Common myeloid progenitor, CD34-positive (primary cell): ENCODE measurements at regions not wholly inside any gene's neighbourhood (a gene's known extent, or its start where the extent isn't known, plus 50 kb on each side); places are given as distances from the start of the nearest gene placed in this dataset.

ENCODE experiments used
- CTCF ChIA-PET: fragments of 350-600 bp; sonication (Branson Sonifier 250); formaldehyde crosslinking; loops from one replicate; lab custom pipeline; 2021; ENCODE audit warnings: antibody characterized with exemption; lab: Charles Lee
- POLR2A ChIA-PET: fragments of 350-600 bp; sonication (Branson Sonifier 250); formaldehyde crosslinking; loops from one replicate; lab custom pipeline; 2021; ENCODE audit warnings: antibody characterized with exemption; lab: Charles Lee
- DNase-seq, 3 donors: peaks; one replicate each; pipeline versions ENCODE4 v3.0.0 to v3.0.0-alpha.2; 2013
- H3K27ac ChIP-seq, 2 experiments: 1 replicate in 1 of 2; 2 replicates in 1 of 2; pipeline ENCODE4 v1.7.0; 2013; ENCODE audit warnings: inconsistent platforms in 2 of 2, low read length in 2 of 2, mild to moderate bottlenecking in 2 of 2, low read depth in 1 of 2, moderate library complexity in 1 of 2; ENCODE audit not compliant: severe bottlenecking in 2 of 2, insufficient read depth in 1 of 2, poor library complexity in 1 of 2
- H3K27me3 ChIP-seq, 5 experiments: replicated peaks in 2 of 5; 1 replicate in 3 of 5; 2 replicates in 2 of 5; pipeline versions ENCODE4 v1.6.1 to v1.7.0; 2013; ENCODE audit warnings: low read length in 4 of 5, mild to moderate bottlenecking in 2 of 5, moderate library complexity in 2 of 5, inconsistent platforms in 1 of 5; ENCODE audit not compliant: insufficient read depth in 5 of 5, control insufficient read depth in 4 of 5
- H3K36me3 ChIP-seq, 4 experiments: 1 replicate in 2 of 4; 2 replicates in 2 of 4; pipeline versions ENCODE4 v1.6.1 to v1.7.0; 2013; ENCODE audit warnings: low read length in 3 of 4, control low read depth in 1 of 4, mild to moderate bottlenecking in 1 of 4; ENCODE audit not compliant: control insufficient read depth in 4 of 4, insufficient read depth in 4 of 4
- H3K4me1 ChIP-seq, 4 experiments: 1 replicate in 3 of 4; 2 replicates in 1 of 4; pipeline versions ENCODE4 v1.6.1 to v1.7.1; 2013; ENCODE audit warnings: low read length in 3 of 4, mild to moderate bottlenecking in 3 of 4, control low read depth in 1 of 4, inconsistent platforms in 1 of 4, moderate library complexity in 1 of 4; ENCODE audit not compliant: control insufficient read depth in 4 of 4, insufficient read depth in 4 of 4; ENCODE audit errors: control extremely low read depth in 1 of 4
- H3K4me3 ChIP-seq, 7 experiments: 1 replicate in 4 of 7; 2 replicates in 3 of 7; pipeline versions ENCODE4 v1.5.1 to v1.7.0; 2013; ENCODE audit warnings: mild to moderate bottlenecking in 7 of 7, low read length in 6 of 7, moderate library complexity in 6 of 7, inconsistent platforms in 2 of 7, low read depth in 2 of 7, control low read depth in 1 of 7; ENCODE audit not compliant: insufficient read depth in 4 of 7, control insufficient read depth in 1 of 7; ENCODE audit errors: extremely low read depth in 1 of 7
- H3K9me3 ChIP-seq, 5 experiments: 1 replicate in 4 of 5; 2 replicates in 1 of 5; pipeline versions ENCODE4 v1.6.1 to v1.7.1; 2013; ENCODE audit warnings: low read length in 4 of 5, mild to moderate bottlenecking in 2 of 5, inconsistent platforms in 1 of 5, low read depth in 1 of 5, moderate library complexity in 1 of 5; ENCODE audit not compliant: control insufficient read depth in 4 of 5, insufficient read depth in 2 of 5; ENCODE audit errors: control extremely low read depth in 1 of 5
- WGBS: methylation state at CpG from one replicate; pipeline ENCODE4 v1.1.5; 2013; ENCODE audit not compliant: insufficient coverage; 5-methylcytosine and 5-hydroxymethylcytosine counted together

DNA sequence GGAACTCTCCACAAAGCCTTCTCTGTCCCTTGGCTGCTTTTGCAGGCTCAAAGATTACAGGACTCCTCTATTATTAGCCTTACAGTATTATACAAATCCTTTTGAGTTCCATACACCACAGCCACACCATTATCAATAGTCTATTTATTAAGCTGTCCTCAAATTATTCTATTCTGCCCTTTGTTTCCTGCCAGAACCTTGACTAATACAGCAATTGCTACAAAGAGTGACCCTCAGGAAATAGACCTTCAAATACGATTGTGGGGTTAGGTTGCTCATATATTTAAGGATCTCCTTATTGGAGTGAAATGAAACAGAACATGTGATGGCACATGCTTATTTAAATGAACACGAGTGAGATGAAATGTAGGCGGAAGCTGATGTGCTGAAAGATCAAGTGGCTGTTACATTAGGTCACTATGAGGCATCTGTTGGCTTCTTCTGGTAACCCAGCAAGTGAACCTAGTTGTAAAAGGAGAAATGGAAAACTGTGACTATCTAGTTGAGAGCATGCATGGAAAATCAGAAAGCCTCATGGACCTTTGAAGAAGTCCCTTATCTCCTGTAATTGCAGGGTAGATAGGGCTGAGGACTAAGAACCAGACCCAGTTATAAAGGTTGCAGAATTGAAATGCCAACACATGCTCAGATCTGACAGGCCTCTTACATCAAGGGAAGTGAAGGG, 75.5 kb downstream of the AVPR1A start:
- POLR2A ChIA-PET = no interaction called here
- WGBS = 97% methylated on average over 3 of the region's 3 CpGs
- CTCF ChIA-PET = interaction anchor here (1.2 to 1.4 kb wide), 2 partner anchors 10 to 16 kb away, joined by 3 to 5 read pairs; no protein-coding TSS in a partner anchor

DNA sequence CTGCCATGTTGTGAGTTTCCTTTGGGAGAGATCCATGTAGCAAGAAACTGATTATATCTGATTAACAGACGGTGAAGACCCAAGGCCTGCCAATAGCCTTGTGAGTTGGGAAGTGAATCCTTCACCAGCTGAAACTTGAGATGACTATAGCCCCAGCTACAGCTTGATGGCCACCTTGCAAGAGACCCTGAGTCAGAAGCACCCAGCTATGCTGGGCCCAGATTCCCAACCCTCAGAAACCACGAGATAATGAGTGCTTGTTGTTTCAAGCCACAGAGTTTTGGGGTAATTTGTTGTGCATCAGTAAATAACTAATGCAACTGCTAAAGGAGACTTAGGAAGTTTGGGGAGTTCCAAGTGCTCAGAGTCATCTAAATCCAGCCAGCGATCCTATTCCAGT, 80.3 kb downstream of the AVPR1A start:
- ChIA-PET POLR2A (no interaction called here), CTCF (interaction anchor here (0.6 to 2.8 kb wide), 5 partner anchors 87 to 493 kb away, joined by 3 to 21 read pairs (median 10); partner anchors contain the start of gene PPM1H)
- H3K36me3 ChIP-seq = no peaks in the 10 kb centered on the region
- no peak overlapping the region for H3K27ac ChIP-seq
- H3K4me3 ChIP-seq = no peak overlapping the region
- no peaks in the 10 kb centered on the region for H3K27me3 ChIP-seq
- peaks cover 0 to 5% (median 1%) of the 10 kb centered on the region in 4 experiments for H3K4me1 ChIP-seq
- H3K9me3 ChIP-seq = no peaks in the 10 kb centered on the region
- DNase-seq = peak in 2 of 3 donors; percentile 13 to 18
- WGBS = 90% methylated on average over 3 of the region's 3 CpGs

More for the DNA sequence above, 75.5 kb downstream of the AVPR1A start:
- Histone ChIP-seq H3K9me3 (no peaks in the 10 kb centered on the region), H3K27ac (no peak overlapping the region), H3K36me3 (no peaks in the 10 kb centered on the region), H3K27me3 (no peaks in the 10 kb centered on the region), H3K4me3 (no peak overlapping the region), H3K4me1 (no peaks in the 10 kb centered on the region)
- no peak for DNase-seq

DNA sequence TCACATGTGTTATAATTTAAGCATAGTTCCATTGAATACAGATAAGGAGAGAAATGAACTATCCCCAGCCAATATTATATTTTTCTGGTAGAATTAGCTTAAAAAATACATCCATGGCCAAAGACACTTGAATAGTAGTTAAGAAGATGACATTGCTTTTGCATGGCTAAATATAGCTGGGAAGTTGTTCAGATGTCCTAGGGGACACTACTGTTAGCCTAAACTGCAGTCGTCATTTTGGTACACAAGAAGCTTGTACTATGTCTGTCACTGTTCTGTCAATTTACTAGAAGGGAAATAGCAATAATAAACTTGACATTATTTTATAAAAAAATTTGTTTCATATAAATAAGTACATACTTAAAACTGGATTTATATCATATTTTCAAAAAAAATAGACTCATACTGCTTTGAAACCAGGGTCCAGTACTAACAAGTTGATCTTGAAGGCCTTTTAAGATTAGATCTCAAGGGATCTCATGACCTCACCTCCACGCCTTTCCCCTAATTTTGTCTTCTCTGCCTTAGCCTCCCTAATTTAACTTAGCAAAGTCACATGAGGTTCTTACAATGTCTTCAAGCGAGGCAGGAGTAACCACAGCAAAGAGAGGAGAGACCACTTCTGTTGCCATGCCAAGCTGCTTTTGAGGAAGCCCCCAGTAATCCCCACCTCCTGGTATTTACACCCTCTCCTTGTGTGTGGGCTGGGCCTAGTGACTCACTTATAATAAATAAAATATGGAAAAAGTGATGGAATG, 81.0 kb downstream of the AVPR1A start:
- CTCF ChIA-PET = interaction anchor here (0.9 to 6.7 kb wide), 13 partner anchors 7 to 493 kb away, joined by 3 to 54 read pairs (median 7); partner anchors contain the start of gene PPM1H
- no peak for DNase-seq
- no peaks in the 10 kb centered on the region for H3K9me3 ChIP-seq
- no peak overlapping the region for H3K4me3 ChIP-seq
- no peaks in the 10 kb centered on the region for H3K36me3 ChIP-seq
- no peak overlapping the region for H3K27ac ChIP-seq
- 100% methylated on average over 1 of the region's 3 CpGs for WGBS
- POLR2A ChIA-PET = no interaction called here
- peaks cover 0 to 5% (median 1%) of the 10 kb centered on the region in 4 experiments for H3K4me1 ChIP-seq
- H3K27me3 ChIP-seq = no peaks in the 10 kb centered on the region

DNA sequence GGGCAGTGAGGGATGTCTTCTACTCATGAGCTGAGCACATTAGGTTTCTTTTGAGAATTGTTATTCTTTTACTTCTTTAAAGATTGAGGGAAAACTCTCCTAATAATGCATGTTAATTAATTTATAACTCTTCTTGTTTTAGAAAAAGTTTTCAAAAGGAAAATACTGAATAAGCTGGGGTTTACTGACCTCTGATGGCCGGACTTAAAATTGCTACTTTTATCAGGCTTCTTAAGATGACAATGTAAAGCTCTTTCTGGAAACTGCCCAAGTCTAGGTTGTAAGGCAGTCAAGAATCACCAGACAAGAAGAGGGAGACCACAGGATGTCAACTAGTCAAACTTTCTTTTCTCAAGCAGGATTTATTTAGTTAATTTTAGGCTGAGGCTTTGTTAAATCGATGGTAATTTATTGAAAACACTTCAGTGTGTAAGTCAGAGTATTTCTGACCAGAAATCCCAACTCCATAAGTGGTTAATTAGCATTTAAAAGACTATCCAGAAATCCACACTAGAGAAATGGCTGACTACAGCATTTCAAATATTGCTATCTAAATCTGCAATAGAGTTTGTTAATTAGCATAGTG, 82.1 kb downstream of the AVPR1A start:
- 0% methylated on average over 1 of the region's 2 CpGs for WGBS
- H3K4me1 ChIP-seq = peaks cover 3 to 13% (median 8%) of the 10 kb centered on the region in 4 experiments
- no peaks in the 10 kb centered on the region for H3K36me3 ChIP-seq
- no peak overlapping the region for H3K27ac ChIP-seq
- POLR2A ChIA-PET = interaction anchor here (0.6 kb wide), 1 partner anchor 40 kb away, joined by 4 read pairs; no protein-coding TSS in a partner anchor
- DNase-seq = peak; percentile 72 to 87 (median 83)
- CTCF ChIA-PET = interaction anchor here (0.7 to 6.7 kb wide), 27 partner anchors 8 to 633 kb away, joined by 3 to 54 read pairs (median 5); partner anchors contain the start of gene PPM1H
- H3K4me3 ChIP-seq = no peak overlapping the region
- H3K27me3 ChIP-seq = no peaks in the 10 kb centered on the region
- no peaks in the 10 kb centered on the region for H3K9me3 ChIP-seq

DNA sequence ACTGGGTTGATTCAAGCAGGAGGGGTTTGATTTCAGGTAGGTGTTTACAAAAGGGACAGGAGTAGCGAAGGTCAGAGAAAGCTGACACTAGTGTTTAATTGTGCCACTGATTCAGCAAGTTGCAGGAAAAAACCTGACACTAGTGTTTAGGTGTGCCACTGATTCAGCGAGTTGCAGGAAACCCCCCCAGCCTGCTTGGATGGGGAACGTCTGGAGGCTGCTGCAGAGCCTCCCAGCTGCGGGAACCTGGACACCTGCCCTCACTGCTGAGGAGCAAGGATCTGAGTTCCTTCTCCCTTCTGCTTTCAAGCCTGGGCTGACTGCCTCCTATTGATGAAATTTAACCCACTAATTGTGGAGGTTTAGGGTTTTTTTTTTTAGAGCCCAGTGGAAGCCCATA, 84.2 kb downstream of the AVPR1A start:
- Histone ChIP-seq H3K27ac (no peak overlapping the region), H3K27me3 (no peaks in the 10 kb centered on the region), H3K4me3 (no peak overlapping the region), H3K9me3 (no peaks in the 10 kb centered on the region), H3K4me1 (peaks cover 3 to 13% (median 10%) of the 10 kb centered on the region in 4 experiments), H3K36me3 (no peaks in the 10 kb centered on the region)
- CTCF ChIA-PET = interaction anchor here (0.9 to 6.7 kb wide), 4 partner anchors 13 to 282 kb away, joined by 3 to 54 read pairs (median 6); no protein-coding TSS in a partner anchor
- no peak for DNase-seq
- POLR2A ChIA-PET = no interaction called here
- 54% methylated on average over 4 of the region's 4 CpGs for WGBS

DNA sequence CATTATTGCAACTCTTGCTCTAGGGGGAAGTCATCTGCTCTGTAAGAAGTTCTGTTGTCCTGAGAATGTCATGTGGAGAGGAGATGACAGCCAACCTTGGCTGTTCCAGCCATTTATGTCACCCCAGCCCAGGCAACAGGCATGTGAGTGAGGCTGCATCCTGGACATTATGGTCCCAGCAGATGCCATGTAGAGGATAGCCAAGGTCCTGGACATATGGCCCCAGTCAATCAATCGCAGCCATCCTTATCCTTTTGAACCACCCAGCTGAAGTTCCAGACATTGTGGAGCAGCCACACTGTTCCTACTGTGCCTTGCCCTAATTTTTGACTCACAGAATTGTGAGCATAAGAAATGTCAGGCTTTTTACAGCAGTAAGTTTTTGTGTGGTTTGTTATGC, 84.9 kb downstream of the AVPR1A start:
- DNase-seq = no peak
- Histone ChIP-seq H3K27ac (no peak overlapping the region), H3K9me3 (no peaks in the 10 kb centered on the region), H3K36me3 (no peaks in the 10 kb centered on the region), H3K4me1 (peaks cover 3 to 13% (median 10%) of the 10 kb centered on the region in 4 experiments), H3K27me3 (no peaks in the 10 kb centered on the region), H3K4me3 (no peak overlapping the region)
- WGBS = 100% methylated on average over 1 of the region's 1 CpG
- ChIA-PET CTCF (interaction anchor here (3.0 to 6.7 kb wide), 2 partner anchors 254 to 269 kb away, joined by 8 to 54 read pairs; no protein-coding TSS in a partner anchor), POLR2A (no interaction called here)
